ENCODE measurements at regions not wholly inside any gene's neighbourhood (a gene's known extent, or its start where the extent isn't known, plus 50 kb on each side); places are given as distances from the start of the nearest gene placed in this dataset.

DNA sequence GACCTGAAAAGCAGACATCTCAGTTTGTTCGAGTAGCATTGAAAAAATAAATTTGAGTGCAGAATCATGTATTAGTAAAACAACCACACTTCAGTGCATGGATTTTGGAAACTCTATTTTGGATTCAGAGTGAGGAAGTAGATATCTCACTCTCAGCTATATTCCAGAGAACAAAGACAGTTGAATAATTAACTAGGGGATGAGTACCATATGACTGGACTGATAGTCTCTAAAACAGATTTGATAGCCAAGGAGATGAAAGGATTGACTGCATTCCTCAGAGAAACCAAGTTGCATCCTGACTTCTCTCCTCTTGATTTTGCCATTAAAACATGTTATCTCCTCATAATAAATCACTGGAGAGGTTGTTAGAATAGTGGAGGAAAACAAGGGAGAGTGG is 268.4 kb upstream of the SP4 start:
- no peak for DNase-seq

DNA sequence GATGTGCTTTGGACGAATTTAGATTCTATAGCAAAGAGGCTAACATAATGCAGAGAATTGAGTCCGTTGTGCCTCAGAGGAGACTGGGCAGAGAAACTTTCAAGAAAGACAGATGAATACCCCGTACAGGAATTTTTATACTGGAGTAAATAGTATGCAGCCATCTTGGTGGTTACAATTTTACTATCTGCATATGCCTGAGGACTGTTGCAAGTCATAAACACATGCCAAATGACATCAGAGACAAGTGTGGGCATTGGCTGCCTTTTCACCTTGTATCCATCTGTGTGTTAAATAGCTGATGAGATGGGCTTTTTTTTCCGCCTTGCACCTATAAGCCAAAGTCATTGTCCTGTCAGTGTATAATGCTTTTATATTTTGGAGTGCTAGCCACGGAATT is 267.5 kb upstream of the SP4 start:
- no peak for DNase-seq

DNA sequence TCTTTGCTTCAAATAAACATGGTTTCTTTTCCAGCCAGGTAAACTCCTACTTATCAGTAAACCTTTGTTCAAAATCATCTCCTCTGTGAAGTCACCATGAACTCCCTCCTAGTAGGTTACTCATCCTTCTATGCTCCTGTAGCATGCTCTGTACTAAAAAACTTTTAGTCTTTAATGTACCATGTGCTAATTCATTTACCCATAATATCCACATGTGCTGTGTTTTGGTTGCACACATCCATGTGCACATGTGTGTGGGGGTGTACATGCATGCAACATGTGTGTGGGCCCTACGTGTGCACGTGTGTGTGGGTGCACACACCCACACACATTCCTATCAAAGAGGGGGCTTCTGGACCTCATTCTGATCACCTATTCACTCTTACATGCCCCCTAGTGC is 259.9 kb upstream of the SP4 start:
- no peak for DNase-seq

DNA sequence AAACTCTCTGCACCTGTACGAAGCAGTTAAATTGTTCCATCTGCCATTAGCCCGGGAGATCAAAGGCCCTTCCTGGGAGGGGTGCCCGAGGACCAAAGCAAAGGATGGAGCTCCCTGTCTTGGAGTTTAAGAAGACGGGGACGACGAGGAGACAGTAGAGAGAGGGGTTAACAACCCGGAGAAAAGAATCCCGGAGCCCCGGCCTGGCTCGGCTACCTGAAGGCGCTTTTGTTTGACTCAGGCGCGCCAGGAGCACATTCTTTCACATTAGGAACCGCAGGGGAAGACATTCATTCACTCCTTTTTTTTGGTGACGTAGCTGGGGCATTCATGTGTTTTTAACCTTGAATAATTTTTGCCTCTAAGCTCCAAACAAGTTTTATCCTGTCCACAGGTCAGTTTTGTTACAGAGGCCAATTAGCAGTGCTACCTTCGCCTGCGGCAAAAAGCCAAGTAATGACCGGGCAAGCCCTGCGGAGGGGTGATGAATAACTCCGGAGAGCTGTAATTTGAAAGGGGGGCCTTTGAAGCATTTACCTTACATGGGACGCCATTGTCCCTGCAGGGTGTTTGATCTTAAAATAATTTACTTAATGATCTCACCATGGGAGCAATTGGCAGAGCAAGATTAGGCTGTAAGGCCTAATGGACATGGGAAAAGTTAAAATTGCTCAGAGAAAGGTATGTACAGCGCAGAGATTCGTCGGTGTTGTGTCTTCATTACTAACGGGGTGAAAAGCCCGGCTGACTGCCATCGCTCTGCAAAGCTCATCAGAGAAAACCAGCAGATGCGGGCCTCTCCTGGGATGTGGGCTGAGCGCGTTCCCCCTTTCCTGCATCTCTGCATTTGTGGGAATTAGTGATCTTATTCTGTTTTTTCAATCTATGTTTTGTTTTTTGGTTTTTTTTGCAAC is 258.0 kb upstream of the SP4 start:
- DNase-seq: no peak

DNA sequence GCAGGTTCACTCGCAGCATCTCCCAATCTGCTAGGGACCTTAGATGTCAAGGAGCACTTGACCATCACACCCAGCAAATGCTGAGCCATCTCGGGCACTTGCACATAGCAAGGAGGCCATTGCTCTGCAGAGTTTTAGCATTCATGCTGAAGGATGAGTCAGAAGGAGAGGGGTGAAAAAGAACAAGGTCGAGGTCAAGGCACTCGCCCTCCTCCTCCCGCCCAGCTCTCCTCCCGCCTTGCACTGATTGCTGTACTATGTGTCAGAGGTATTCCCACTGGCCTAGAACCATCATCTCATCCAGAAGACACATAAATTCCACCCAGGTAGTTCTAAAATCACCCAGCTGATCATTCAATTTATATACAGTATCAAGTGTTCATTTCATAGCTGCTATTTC is 255.1 kb upstream of the SP4 start:
- no peak for DNase-seq

DNA sequence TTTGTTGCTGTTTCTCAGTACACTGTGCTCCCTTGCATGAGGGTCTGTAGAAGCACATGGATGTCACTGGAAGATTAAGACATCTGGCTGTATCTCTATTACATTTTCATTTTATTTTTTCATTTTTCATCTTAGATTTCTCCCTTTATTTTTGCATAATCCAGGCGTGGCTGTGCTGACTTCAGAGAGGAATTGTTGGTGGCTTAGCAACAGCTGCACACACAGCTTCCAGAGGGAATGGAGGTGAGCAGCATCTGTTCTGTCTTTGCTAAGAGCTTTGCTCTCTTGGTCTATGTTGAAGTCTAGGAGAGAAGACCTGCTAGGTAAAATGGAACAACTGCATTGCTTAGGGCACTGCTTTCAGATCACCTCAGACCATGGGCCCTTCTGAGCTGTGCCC is 254.4 kb upstream of the SP4 start:
- no peak for DNase-seq

DNA sequence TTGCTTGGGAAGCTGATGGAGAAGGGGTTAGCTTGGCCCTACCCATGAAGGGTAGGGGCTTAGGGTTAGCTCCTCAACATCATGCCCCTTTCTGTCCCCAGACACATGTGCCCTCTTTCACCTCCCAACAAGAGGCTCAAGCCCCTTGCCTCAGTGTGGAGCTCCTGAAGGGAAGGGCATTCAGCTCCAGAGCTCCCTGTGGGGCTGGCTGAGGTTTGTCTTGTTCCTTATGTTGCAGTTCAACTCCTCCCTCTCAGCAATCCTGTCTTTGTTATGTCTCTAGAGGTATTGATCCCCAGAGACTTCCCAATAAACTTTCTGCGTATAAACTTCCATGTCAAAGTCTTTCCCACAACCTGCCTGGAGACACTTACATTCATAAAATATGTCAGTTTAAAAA is 252.2 kb upstream of the SP4 start:
- DNase-seq: no peak

DNA sequence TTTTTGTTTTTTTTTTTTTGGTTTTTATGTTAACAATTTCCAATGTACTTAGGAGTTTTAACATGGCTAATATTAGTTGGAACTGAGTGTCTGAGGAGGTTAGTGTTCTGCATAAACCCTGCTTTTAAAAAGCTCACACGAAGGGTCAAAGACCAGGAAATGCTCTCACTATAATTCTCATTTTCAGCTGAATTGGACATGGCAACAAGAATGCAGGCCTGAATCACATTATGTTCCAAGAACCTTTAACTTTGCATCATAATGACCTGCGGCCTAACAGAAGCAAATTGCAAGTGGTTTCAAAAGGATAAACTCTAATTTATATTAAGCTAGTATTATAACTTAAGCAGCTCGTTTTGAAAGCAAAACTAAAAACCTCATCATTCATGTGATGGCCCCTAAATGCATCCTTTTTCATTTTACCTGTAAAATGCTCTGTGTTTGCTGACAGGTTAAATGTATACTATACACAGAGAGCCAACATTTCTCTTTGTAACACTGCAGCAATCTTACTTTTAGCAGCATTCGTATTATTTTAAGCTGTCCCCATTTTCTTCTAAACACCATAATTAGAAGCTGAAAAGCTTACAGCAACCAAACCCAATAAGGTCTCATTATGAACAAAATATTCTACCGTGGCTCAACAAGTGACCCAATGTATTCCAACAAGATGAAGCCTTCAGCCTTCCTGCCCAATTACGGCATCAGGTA is 242.8 kb upstream of the SP4 start:
- DNase-seq: peak; percentile 16

DNA sequence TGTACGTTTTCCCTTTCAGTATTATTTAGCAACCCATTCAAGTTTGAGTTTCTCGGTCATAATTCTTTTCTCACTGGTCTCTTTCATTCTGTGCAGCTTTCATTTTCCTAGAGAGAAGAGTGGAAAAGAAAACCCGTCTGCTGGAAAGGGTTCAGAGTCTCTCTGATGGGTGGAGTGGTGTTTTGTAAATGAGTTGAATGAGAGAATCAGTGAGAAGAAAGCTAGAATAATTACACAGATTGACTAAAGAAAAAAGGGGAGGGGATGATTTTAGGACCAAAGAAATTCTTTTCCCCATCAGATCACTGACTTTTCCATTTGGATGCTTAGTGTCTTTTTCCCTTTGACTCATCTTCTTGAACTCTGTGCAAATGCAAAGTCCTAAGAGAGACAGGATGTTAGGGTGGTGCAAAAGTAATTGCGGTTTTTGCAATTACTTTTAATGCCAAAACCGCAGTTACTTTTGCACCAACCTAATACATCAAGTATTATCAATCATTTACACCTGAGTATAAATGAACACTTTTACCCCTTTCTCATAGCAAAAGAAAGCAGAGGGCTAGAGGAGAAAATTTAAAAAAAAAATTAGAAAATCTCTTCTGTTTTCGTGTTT is 242.1 kb upstream of the SP4 start:
- no peak for DNase-seq

DNA sequence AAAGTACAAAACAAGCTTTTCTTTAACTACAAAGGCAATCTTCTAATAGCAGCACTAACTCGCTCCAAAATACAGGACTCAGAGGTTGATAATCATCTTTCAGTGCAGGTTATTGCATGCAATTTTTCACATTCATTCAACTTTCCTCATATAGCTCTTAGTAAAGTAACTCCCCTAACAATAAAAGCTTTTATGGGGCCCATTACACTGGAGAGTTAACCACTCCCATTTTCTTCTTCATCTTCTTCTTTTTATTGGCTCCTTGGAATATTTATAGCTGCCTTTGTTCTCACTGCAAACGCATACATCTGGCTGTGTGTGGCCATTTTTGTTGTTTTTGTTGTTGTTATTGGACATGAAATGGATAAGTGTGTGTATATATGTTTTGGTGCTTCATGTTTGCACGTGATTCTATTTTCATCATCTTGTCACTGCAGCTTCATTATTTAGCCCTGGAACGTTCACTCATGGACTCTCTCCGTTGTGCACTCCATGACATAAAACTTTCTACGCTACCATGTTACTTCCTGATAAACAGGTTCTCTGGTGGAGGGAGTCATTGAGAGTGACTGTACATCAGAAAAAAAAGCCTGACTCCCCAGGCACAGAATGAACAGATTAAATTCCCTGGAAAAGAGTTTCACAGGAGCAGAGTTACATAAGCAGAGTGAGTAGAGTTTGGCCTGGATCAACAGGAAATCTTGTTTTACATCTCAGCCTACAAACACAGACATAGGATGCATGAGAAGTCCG is 236.4 kb upstream of the SP4 start:
- no peak for DNase-seq

DNA sequence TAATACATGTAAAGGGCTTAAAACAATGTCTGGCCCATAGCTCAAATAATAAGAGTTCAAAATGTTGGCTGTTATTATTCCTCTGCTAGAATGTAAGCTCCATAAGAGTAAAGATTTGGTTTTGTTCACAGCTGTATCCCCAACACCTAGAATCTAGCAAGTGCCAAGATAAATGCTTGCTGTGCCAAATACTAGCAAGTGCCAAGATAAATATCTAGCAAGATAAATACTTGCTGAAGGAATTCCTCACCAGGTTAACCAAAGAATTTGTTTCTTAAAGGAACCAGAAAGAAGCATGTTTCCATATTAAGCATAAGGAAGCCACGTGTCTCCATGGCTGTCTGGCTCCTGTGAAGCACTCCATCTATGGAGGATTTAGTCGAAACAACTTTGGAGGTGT is 235.2 kb upstream of the SP4 start:
- DNase-seq: no peak

DNA sequence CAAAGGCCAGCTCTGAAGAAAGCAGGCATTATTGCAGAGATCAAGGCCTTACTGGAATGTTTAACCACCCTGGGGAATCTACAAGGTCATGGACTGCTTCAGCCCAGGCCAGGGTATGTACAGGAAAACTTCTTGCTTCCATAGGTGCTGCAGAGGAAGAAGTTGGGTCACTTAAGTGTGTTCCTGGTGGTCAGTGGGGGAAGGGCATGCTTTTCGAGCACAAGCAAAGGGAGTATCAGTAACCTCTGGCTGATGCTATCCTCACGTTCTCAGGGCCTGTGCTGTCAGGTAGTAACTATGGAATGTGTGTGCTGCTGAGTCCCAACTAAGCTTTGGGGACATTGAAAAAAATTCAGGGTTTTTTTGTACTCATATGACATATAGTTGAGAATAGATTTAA is 234.0 kb upstream of the SP4 start:
- DNase-seq: no peak

DNA sequence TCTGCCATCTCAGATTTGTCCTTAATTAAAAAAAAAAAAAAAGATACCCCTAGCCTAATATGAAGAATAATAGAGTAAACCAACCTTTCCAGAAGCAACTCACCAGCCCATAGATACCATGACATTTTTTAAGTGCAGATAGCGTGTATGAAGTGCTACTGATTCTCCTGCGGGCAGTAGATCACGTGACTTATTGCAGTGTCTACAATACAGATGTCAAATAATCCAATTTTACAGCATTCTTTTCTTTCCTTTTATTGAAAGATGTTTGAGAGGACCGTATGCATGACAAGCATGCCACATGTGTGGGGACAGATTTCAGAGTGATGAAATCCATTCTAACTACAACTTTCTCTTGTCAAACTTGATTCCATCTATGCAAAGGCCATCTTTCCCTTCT is 232.9 kb upstream of the SP4 start:
- DNase-seq: no peak

DNA sequence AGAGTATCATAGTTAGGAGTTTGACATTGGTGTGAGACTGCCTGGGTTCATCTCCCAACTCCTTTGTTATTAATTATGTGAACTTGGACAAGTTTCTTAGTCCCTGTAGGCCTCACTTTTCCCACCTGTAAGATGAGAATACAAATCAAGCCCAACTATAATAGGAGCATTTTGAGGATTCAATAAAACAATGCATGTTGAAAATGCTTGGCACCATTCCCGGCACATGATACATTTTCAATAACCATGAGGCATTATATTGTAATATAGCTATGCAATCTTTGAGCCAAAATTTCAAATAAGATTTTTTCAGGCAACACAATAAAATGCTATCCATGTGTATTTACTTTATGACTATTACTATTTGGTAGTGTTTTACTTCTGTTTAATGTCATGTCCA is 229.0 kb upstream of the SP4 start:
- no peak for DNase-seq

DNA sequence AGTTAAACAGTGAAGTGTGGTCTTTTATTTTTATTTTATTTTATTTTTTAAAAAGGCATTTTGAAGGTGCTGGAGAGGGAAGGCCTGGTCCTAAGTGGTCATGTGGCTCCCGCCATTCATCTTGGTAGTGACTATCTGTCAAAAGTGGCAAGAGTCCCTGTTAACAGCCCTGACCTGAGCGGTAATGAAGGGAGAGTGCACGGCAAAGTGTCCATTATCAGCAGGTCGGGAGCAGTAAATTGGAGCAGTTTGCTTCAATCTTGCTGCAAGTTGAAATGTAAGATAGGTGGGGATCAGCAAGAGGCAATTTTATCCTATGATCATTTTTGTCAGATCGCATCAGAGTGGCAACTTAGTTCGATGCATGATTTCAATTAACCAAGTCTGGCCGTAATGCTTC is 227.4 kb upstream of the SP4 start:
- DNase-seq: no peak

DNA sequence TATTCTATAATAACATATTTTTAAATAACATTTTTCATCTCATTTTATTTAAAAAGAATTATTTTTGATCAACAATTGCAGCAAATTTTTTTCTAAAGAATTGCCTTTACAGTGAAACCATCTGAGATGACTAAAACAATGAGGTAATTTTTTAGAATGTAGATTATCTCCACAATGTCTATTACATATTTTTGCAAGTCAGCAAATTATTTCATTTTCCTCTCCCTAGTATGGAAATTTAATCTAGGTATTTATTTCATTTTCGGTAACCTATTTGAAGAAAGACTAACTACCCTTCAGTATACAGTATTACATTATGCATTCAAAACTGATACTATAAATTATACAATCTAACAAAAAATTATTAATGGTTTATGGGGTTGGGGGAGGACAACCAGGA is 213.2 kb upstream of the SP4 start:
- no peak for DNase-seq

DNA sequence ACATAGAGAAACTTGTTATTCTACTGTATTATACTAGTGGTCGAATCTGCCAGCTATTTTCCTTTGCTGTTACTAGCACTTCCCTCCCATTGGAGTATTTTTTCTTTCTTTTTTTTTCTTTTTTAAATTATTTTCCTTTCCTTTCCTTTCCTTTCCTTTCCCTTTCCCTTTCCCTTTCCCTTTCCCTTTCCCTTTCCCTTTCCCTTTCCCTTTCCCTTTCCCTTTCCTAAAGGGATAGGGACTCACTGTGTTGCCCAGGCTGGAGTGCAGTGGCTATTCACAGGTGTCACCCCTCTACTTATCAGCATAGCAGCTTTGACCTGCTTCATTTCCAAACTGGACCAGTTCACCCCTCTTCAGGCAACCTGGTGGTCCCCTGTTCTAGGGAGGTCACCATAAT is 212.6 kb upstream of the SP4 start:
- no peak for DNase-seq

DNA sequence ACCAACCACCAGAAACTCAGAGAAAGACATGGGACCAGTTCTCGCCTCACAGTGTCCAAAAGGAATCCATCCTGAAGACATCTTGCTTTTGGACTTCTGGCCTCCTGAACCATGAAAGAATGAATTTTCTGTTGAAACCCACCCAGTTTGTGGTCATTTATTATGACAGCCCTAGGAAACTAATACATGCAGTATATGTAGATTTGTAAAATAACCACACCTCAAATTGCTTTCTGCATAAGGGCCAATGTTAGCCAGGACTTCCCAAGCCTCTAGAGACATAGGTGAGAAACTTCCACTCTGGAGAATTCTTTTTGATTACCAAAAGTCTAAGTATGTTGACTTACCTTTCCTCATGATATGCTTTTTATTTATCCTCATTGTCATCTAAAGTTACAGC is 210.5 kb upstream of the SP4 start:
- no peak for DNase-seq

DNA sequence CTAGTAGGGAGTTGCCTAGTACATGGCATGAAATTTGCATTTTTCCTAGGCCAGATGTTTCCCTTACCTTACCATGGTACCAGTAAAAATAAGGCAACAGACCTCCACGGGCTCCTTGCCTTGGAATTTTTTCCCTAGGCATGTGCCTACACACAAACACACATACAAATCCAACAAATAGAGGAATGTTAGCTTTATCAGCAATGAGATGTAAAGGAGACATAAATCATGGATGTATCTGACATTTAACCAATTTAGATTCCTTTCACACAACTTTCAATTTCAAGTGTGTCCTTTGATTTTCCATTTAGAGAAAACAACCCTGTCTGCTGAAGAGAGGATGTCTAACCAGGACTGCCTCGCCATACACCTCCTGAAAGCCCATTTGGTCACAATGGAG is 209.7 kb upstream of the SP4 start:
- no peak for DNase-seq

DNA sequence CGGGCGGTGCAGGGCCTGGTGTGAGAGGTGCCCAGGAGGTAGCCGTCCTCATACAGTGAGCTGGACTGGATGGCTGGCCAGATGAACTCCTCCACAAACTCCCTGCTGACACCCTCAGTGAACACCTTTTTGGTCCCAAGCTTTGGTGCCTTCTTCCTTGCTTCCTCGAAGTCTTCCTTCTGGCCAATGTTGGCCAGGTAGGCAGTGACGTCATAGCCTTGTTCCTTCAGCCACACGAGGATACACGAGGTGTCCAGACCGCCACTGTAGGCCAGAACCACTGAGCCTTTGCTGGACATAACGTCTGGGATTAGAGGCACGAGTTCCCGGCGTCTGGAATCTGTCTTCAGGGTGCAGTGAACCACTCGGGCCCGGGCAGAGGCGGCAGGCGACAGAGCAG is 206.8 kb upstream of the SP4 start:
- DNase-seq: no peak

DNA sequence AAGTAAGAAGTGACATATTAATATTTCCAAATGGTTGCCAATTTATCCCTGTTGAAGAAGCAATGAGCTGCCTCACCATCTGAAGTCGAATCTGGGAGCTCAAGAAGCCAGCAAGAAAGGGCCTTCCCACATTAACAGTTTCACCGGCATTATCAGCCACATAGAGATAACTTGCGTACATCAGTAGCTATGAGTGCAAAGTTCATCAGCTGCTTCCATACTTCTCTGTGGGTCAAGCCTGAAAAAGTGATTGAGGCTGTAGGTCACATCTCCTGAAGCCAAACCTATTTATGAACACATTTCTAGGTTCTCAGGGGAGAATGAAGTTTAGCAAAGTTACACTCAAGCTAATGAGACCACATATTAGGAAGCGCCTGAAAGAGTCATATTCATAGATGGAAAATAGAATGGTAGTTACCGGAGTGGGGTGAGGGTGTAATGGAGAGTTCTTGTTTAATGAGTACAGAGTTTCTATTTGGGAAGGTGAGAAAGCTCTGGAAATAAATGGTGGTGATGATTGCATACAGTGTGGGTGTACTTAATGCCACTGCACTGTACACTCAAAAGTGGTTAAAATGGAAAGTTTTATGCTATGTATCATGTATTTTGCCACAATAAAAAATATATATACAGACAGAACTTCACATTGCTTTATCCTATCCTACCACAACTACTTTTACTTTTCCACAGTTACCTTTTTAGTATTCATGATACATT is 189.3 kb upstream of the SP4 start:
- no peak for DNase-seq

DNA sequence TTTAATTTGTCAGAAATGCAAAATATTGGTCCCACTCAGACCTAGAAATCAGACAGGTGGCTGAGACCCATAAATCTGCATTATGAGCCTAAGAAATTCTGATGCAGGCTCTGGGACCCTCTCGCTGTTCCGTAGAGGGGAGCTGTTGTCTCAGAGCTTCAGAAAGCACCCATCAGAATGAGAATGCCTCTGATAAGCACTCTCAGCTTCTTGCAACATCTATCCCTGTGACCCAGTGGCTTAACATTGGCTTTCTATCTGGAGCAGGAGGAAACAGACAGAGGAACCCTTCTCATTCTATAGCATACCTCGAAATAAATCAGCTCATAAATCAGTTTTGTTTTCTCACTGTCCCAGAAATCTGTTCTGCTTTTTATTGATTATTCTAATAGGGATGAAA is 184.6 kb upstream of the SP4 start:
- no peak for DNase-seq
